WTC11 (cell line): ENCODE measurements at regions not wholly inside any gene's neighbourhood (a gene's known extent, or its start where the extent isn't known, plus 50 kb on each side); places are given as distances from the start of the nearest gene placed in this dataset.

Source experiments
- ATAC-seq: fragments of 200-7000 bp; cut with Tn5 transposase; 2 replicates; pipeline ENCODE4 v1.10.0; 2021; ENCODE audit warnings: mild to moderate bottlenecking, moderate library complexity
- CTCF ChIA-PET: fragments of 300-600 bp; sonication (Branson Sonifier 250); formaldehyde crosslinking; loops from one replicate; lab custom pipeline; 2021; ENCODE audit warnings: antibody characterized with exemption; lab: Charles Lee
- POLR2A ChIA-PET: fragments of 350-600 bp; sonication (Branson Sonifier 250); formaldehyde crosslinking; loops from one replicate; lab custom pipeline; 2021; ENCODE audit warnings: antibody characterized with exemption; lab: Charles Lee
- DNase-seq: peaks from one replicate; pipeline ENCODE4 v3.0.0; 2021; ENCODE audit warnings: low spot score
- H3K27ac Mint-ChIP-seq: 2 replicates; pipeline ENCODE4 v1.8.0; 2021; ENCODE audit warnings: mixed read lengths
- H3K27me3 Mint-ChIP-seq: 2 replicates; pipeline ENCODE4 v1.8.0; 2021; ENCODE audit warnings: low read depth, mild to moderate bottlenecking, moderate library complexity, mixed read lengths
- H3K36me3 Mint-ChIP-seq: 2 replicates; pipeline ENCODE4 v1.8.0; 2021; ENCODE audit warnings: mixed read lengths
- H3K4me1 Mint-ChIP-seq: 2 replicates; pipeline ENCODE4 v1.8.0; 2022; ENCODE audit warnings: mixed read lengths
- H3K4me3 Mint-ChIP-seq: 2 replicates; pipeline ENCODE4 v1.8.0; 2021; ENCODE audit warnings: mild to moderate bottlenecking, moderate library complexity, mixed read lengths
- H3K9me3 Mint-ChIP-seq: 2 replicates; pipeline ENCODE4 v1.8.0; 2021; ENCODE audit warnings: mixed read lengths
- PRRX2 ChIP-seq: fragments of 250-450 bp; sonication (Bioruptor Pico); IDR thresholded peaks from 2 replicates; pipeline ENCODE4 v1.8.0; 2021; ENCODE audit warnings: mild to moderate bottlenecking
- SMAD3 ChIP-seq: sonication (generic); formaldehyde crosslinking; IDR thresholded peaks from 2 replicates; pipeline ENCODE4 v1.8.0; 2022; ENCODE audit warnings: missing genetic modification reagents, mild to moderate bottlenecking, borderline replicate concordance
- SP1 ChIP-seq: sonication (generic); formaldehyde crosslinking; conservative IDR thresholded peaks from 2 replicates; pipeline ENCODE4 v1.8.1; 2022; ENCODE audit warnings: missing genetic modification reagents
- TP53 ChIP-seq: sonication (generic); formaldehyde crosslinking; IDR thresholded peaks from 2 replicates; pipeline ENCODE4 v1.8.1; 2023; ENCODE audit warnings: mild to moderate bottlenecking, missing genetic modification reagents
- ZNF121 ChIP-seq: sonication (generic); formaldehyde crosslinking; IDR thresholded peaks from 2 replicates; pipeline ENCODE4 v1.8.0; 2023; ENCODE audit warnings: missing genetic modification reagents
- ZNF317 ChIP-seq: sonication (generic); formaldehyde crosslinking; IDR thresholded peaks from 2 replicates; pipeline ENCODE4 v1.8.1; 2023; ENCODE audit warnings: low read depth, mild to moderate bottlenecking, moderate library complexity, missing genetic modification reagents, borderline replicate concordance
- ZNF396 ChIP-seq: fragments of 250-450 bp; sonication (Bioruptor Pico); IDR thresholded peaks from 2 replicates; pipeline ENCODE4 v1.8.0; 2021; ENCODE audit warnings: mild to moderate bottlenecking, moderate library complexity, borderline replicate concordance
- TF ChIP-seq, protein P1 (sequence below): sonication (generic); formaldehyde crosslinking; IDR thresholded peaks from 2 replicates; pipeline ENCODE4 v1.8.1; 2023; ENCODE audit warnings: mild to moderate bottlenecking, moderate library complexity, missing genetic modification reagents
- TF ChIP-seq, protein P2 (sequence below): sonication (generic); formaldehyde crosslinking; IDR thresholded peaks from 2 replicates; pipeline ENCODE4 v1.8.0; 2022; ENCODE audit warnings: mild to moderate bottlenecking, missing genetic modification reagents
- TF ChIP-seq, protein P3 (sequence below): sonication (generic); formaldehyde crosslinking; IDR thresholded peaks from 2 replicates; pipeline ENCODE4 v1.8.0; 2023; ENCODE audit warnings: missing genetic modification reagents
- TF ChIP-seq, protein P4 (sequence below): fragments of 250-450 bp; sonication (Bioruptor Pico); IDR thresholded peaks from 2 replicates; pipeline ENCODE4 v1.9.0; 2021; ENCODE audit warnings: mild to moderate bottlenecking, borderline replicate concordance
- TF ChIP-seq, protein P5 (sequence below): sonication (generic); formaldehyde crosslinking; IDR thresholded peaks from 2 replicates; pipeline ENCODE4 v1.8.1; 2022; ENCODE audit warnings: low read depth, mild to moderate bottlenecking, moderate library complexity, missing genetic modification reagents, borderline replicate concordance

DNA sequence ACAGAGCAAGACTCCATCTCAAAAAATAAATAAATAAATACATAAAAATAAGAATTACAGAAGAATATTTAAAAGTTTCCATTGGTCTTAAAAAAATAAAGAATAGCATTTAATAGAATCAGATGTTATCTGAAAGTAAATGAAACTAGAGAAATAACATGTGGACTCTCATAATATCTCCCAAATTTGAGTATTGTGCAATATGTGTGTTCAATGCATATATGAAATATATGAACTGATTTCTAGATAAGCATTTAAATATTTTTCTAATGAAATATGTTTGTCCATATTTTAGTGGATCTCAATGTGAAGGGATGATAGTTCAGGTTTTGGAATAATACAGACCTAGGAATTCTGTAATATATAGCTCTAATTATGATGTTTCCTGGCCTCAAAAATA, 265.9 kb upstream of the PMFBP1 start (continued):
- TF ChIP-seq, protein P1, sequence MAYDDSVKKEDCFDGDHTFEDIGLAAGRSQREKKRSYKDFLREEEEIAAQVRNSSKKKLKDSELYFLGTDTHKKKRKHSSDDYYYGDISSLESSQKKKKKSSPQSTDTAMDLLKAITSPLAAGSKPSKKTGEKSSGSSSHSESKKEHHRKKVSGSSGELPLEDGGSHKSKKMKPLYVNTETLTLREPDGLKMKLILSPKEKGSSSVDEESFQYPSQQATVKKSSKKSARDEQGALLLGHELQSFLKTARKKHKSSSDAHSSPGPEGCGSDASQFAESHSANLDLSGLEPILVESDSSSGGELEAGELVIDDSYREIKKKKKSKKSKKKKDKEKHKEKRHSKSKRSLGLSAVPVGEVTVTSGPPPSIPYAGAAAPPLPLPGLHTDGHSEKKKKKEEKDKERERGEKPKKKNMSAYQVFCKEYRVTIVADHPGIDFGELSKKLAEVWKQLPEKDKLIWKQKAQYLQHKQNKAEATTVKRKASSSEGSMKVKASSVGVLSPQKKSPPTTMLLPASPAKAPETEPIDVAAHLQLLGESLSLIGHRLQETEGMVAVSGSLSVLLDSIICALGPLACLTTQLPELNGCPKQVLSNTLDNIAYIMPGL, result no peak
- no peak for TF ChIP-seq ZNF396 (CRISPR knock-in tag)
- TF ChIP-seq, protein P2, sequence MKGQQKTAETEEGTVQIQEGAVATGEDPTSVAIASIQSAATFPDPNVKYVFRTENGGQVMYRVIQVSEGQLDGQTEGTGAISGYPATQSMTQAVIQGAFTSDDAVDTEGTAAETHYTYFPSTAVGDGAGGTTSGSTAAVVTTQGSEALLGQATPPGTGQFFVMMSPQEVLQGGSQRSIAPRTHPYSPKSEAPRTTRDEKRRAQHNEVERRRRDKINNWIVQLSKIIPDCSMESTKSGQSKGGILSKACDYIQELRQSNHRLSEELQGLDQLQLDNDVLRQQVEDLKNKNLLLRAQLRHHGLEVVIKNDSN (CRISPR knock-in tag), result no peak
- no peak for TF ChIP-seq SP1 (CRISPR knock-in tag)

DNA sequence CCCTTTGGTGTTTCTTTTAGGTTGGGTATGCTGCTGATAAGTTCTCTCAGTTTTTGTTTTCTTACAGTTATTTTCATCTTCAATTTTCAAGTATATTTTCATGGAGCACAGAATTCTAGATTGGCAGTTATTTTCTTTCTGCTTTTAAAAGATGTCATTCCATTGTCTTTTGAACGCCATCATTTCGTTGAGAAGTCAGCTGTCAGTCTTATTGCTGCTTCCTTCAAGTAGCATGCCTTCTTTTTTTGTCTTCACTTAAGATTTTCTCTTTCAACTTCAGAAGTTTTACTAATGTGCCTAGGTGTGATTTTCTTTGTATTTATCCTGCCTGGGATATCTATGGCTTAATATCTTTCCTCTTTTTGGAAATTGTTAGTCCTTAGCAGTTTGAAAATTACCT, 262.2 kb upstream of the PMFBP1 start:
- H3K27ac Mint-ChIP-seq, result no peak overlapping the region
- ATAC-seq (no peak), DNase-seq (no peak)
- H3K4me1 Mint-ChIP-seq, result no peaks in the 10 kb centered on the region
- POLR2A ChIA-PET, result no interaction called here
- no peak overlapping the region for H3K4me3 Mint-ChIP-seq
- CTCF ChIA-PET, result no interaction called here
- peaks cover 36% of the 10 kb centered on the region for H3K9me3 Mint-ChIP-seq
- H3K27me3 Mint-ChIP-seq, result no peaks in the 10 kb centered on the region
- TF ChIP-seq TP53 (CRISPR knock-in tag) (no peak), ZNF317 (peak; percentile 99)
- H3K36me3 Mint-ChIP-seq, result peaks cover 31% of the 10 kb centered on the region

DNA sequence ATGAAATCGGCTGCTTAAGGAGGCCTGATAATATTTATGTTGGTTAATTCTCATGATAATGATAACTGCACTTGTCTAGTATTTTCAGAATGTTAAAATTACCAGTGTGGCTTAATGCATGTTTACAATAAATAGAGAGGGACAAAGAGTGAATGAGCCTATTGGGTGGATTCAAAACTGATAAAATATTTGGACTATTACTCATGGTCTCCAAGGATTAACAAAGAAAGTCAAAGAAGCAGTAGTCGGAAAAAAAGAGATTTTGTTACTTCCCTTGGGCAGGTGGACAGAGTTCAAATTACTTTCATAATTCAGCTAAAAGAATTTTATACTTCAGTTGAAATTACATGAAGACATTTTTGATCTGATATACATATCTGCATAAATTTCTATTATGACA, 258.2 kb upstream of the PMFBP1 start:
- H3K36me3 Mint-ChIP-seq, result peaks cover 19% of the 10 kb centered on the region
- no peak for ATAC-seq
- no peak for DNase-seq
- H3K9me3 Mint-ChIP-seq, result peaks cover 21% of the 10 kb centered on the region
- no peak overlapping the region for H3K4me3 Mint-ChIP-seq
- ChIA-PET CTCF (interaction anchor here (1.0 kb wide), 1 partner anchor 30 kb away, joined by 4 read pairs; no protein-coding TSS in a partner anchor), POLR2A (no interaction called here)
- no peaks in the 10 kb centered on the region for H3K27me3 Mint-ChIP-seq
- no peak for TF ChIP-seq ZNF121 (CRISPR knock-in tag)
- TF ChIP-seq SMAD3, result no peak
- TF ChIP-seq, protein P3, sequence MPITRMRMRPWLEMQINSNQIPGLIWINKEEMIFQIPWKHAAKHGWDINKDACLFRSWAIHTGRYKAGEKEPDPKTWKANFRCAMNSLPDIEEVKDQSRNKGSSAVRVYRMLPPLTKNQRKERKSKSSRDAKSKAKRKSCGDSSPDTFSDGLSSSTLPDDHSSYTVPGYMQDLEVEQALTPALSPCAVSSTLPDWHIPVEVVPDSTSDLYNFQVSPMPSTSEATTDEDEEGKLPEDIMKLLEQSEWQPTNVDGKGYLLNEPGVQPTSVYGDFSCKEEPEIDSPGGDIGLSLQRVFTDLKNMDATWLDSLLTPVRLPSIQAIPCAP (CRISPR knock-in tag), result no peak
- TF ChIP-seq, protein P4, sequence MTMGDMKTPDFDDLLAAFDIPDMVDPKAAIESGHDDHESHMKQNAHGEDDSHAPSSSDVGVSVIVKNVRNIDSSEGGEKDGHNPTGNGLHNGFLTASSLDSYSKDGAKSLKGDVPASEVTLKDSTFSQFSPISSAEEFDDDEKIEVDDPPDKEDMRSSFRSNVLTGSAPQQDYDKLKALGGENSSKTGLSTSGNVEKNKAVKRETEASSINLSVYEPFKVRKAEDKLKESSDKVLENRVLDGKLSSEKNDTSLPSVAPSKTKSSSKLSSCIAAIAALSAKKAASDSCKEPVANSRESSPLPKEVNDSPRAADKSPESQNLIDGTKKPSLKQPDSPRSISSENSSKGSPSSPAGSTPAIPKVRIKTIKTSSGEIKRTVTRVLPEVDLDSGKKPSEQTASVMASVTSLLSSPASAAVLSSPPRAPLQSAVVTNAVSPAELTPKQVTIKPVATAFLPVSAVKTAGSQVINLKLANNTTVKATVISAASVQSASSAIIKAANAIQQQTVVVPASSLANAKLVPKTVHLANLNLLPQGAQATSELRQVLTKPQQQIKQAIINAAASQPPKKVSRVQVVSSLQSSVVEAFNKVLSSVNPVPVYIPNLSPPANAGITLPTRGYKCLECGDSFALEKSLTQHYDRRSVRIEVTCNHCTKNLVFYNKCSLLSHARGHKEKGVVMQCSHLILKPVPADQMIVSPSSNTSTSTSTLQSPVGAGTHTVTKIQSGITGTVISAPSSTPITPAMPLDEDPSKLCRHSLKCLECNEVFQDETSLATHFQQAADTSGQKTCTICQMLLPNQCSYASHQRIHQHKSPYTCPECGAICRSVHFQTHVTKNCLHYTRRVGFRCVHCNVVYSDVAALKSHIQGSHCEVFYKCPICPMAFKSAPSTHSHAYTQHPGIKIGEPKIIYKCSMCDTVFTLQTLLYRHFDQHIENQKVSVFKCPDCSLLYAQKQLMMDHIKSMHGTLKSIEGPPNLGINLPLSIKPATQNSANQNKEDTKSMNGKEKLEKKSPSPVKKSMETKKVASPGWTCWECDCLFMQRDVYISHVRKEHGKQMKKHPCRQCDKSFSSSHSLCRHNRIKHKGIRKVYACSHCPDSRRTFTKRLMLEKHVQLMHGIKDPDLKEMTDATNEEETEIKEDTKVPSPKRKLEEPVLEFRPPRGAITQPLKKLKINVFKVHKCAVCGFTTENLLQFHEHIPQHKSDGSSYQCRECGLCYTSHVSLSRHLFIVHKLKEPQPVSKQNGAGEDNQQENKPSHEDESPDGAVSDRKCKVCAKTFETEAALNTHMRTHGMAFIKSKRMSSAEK (CRISPR knock-in tag), result no peak
- no peak for TF ChIP-seq ZNF396 (CRISPR knock-in tag)
- TF ChIP-seq, all 79 proteins: peak for 0
- Mint-ChIP-seq H3K4me1 (no peaks in the 10 kb centered on the region), H3K27ac (no peak overlapping the region)

DNA sequence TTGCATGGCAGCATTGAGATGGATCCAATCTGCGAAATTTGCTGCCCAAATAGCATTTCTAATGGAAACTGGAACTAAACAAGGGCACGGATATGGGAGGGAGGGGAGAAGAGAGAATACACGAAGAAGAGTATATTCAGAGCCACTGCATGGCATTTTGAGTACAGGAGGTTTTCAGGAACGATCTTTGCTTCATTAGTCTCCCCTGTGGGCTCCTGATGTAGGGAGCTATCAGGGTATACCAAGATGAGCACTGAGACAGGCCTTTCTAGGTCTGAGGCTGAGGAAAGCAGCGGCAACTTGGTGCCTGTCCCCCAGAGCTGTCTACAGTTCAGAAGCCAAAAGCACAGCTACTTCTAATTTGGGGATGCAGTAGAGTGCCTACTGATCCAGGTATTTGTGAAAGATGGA, 257.7 kb upstream of the PMFBP1 start:
- Mint-ChIP-seq H3K36me3 (peaks cover 14% of the 10 kb centered on the region), H3K4me3 (no peak overlapping the region), H3K9me3 (peaks cover 16% of the 10 kb centered on the region), H3K27me3 (no peaks in the 10 kb centered on the region), H3K4me1 (peaks cover 4% of the 10 kb centered on the region), H3K27ac (no peak overlapping the region)
- CTCF ChIA-PET, result interaction anchor here (1.0 kb wide), 1 partner anchor 30 kb away, joined by 4 read pairs; no protein-coding TSS in a partner anchor
- DNase-seq (no peak), ATAC-seq (no peak)
- POLR2A ChIA-PET, result no interaction called here
- no peak for TF ChIP-seq PRRX2 (CRISPR knock-in tag)
- TF ChIP-seq, protein P5, sequence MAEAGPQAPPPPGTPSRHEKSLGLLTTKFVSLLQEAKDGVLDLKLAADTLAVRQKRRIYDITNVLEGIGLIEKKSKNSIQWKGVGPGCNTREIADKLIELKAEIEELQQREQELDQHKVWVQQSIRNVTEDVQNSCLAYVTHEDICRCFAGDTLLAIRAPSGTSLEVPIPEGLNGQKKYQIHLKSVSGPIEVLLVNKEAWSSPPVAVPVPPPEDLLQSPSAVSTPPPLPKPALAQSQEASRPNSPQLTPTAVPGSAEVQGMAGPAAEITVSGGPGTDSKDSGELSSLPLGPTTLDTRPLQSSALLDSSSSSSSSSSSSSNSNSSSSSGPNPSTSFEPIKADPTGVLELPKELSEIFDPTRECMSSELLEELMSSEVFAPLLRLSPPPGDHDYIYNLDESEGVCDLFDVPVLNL (CRISPR knock-in tag), result no peak
